GM06990 (cell line): ENCODE measurements at regions not wholly inside any gene's neighbourhood (a gene's known extent, or its start where the extent isn't known, plus 50 kb on each side); places are given as distances from the start of the nearest gene placed in this dataset.

Experiments
- DNase-seq: peaks from one replicate; pipeline ENCODE4 v3.0.0-alpha.2; 2011; ENCODE audit not compliant: insufficient read length; ENCODE audit errors: extremely low read depth
- H3K27me3 ChIP-seq: replicated peaks from 2 replicates; pipeline ENCODE4 v1.6.0; 2011; ENCODE audit warnings: low read length; ENCODE audit not compliant: control insufficient read depth, insufficient read depth
- H3K36me3 ChIP-seq: 2 replicates; pipeline ENCODE4 v1.5.1; 2011; ENCODE audit warnings: low read length; ENCODE audit not compliant: control insufficient read depth, insufficient read depth
- H3K4me3 ChIP-seq: replicated peaks from 2 replicates; pipeline ENCODE4 v1.5.1; 2011; ENCODE audit warnings: low read depth, mild to moderate bottlenecking, control low read depth, low read length
- CTCF ChIP-seq: IDR thresholded peaks from 2 replicates; pipeline ENCODE4 v1.5.1; 2011; ENCODE audit warnings: low read length, control low read depth, mild to moderate bottlenecking, inconsistent platforms; ENCODE audit not compliant: insufficient read depth, poor library complexity, severe bottlenecking

GRCh38 chr3:159008401-159008800 is 206.5 kb downstream of the MFSD1 start:
- H3K27me3 ChIP-seq = no peaks in the 10 kb centered on the region
- no peaks in the 10 kb centered on the region for H3K36me3 ChIP-seq
- TF ChIP-seq CTCF = no peak
- H3K4me3 ChIP-seq = no peak overlapping the region
- no peak for DNase-seq

GRCh38 chr3:159018341-159018740 is 216.5 kb downstream of the MFSD1 start:
- H3K27me3 ChIP-seq = no peaks in the 10 kb centered on the region; the same call in 1 of the 2 replicates
- TF ChIP-seq CTCF = no peak
- H3K4me3 ChIP-seq = no peak overlapping the region
- DNase-seq = no peak
- H3K36me3 ChIP-seq = no peaks in the 10 kb centered on the region

GRCh38 chr3:159025733-159026132 is 223.9 kb downstream of the MFSD1 start:
- TF ChIP-seq CTCF = no peak
- H3K4me3 ChIP-seq = no peak overlapping the region
- no peaks in the 10 kb centered on the region for H3K27me3 ChIP-seq
- no peaks in the 10 kb centered on the region for H3K36me3 ChIP-seq
- no peak for DNase-seq

GRCh38 chr3:159026510-159026909 is 224.7 kb downstream of the MFSD1 start:
- DNase-seq = no peak
- Histone ChIP-seq H3K4me3 (no peak overlapping the region), H3K27me3 (no peaks in the 10 kb centered on the region), H3K36me3 (no peaks in the 10 kb centered on the region)
- TF ChIP-seq CTCF = no peak

- TF ChIP-seq CTCF = no peak
- no peak for DNase-seq
- Histone ChIP-seq H3K4me3 (no peak overlapping the region), H3K36me3 (no peaks in the 10 kb centered on the region), H3K27me3 (no peaks in the 10 kb centered on the region)
Measured at GRCh38 chr3:159028706-159029105, 226.9 kb downstream of the MFSD1 start.

GRCh38 chr3:159029306-159030026 is 227.6 kb downstream of the MFSD1 start:
- Histone ChIP-seq H3K27me3 (no peaks in the 10 kb centered on the region), H3K4me3 (no peak overlapping the region), H3K36me3 (no peaks in the 10 kb centered on the region)
- peak; percentile 19 for DNase-seq
- no peak for TF ChIP-seq CTCF
